Common myeloid progenitor, CD34-positive (primary cell): ENCODE measurements at regions not wholly inside any gene's neighbourhood (a gene's known extent, or its start where the extent isn't known, plus 50 kb on each side); places are given as distances from the start of the nearest gene placed in this dataset.
"Not testable (repeated sequence)": the region's sequence is repeated elsewhere in the genome, so short reads cannot be mapped to it uniquely, and the experiment has no call there.

Experiments used
- CTCF ChIA-PET: fragments of 350-600 bp; sonication (Branson Sonifier 250); formaldehyde crosslinking; loops from one replicate; lab custom pipeline; 2021; ENCODE audit warnings: antibody characterized with exemption; lab: Charles Lee
- POLR2A ChIA-PET: fragments of 350-600 bp; sonication (Branson Sonifier 250); formaldehyde crosslinking; loops from one replicate; lab custom pipeline; 2021; ENCODE audit warnings: antibody characterized with exemption; lab: Charles Lee
- DNase-seq, 3 donors: peaks; one replicate each; pipeline versions ENCODE4 v3.0.0 to v3.0.0-alpha.2; 2013
- H3K27ac ChIP-seq, 2 experiments: 1 replicate in 1 of 2; 2 replicates in 1 of 2; pipeline ENCODE4 v1.7.0; 2013; ENCODE audit warnings: inconsistent platforms in 2 of 2, low read length in 2 of 2, mild to moderate bottlenecking in 2 of 2, low read depth in 1 of 2, moderate library complexity in 1 of 2; ENCODE audit not compliant: severe bottlenecking in 2 of 2, insufficient read depth in 1 of 2, poor library complexity in 1 of 2
- H3K27me3 ChIP-seq, 5 experiments: replicated peaks in 2 of 5; 1 replicate in 3 of 5; 2 replicates in 2 of 5; pipeline versions ENCODE4 v1.6.1 to v1.7.0; 2013; ENCODE audit warnings: low read length in 4 of 5, mild to moderate bottlenecking in 2 of 5, moderate library complexity in 2 of 5, inconsistent platforms in 1 of 5; ENCODE audit not compliant: insufficient read depth in 5 of 5, control insufficient read depth in 4 of 5
- H3K36me3 ChIP-seq, 4 experiments: 1 replicate in 2 of 4; 2 replicates in 2 of 4; pipeline versions ENCODE4 v1.6.1 to v1.7.0; 2013; ENCODE audit warnings: low read length in 3 of 4, control low read depth in 1 of 4, mild to moderate bottlenecking in 1 of 4; ENCODE audit not compliant: control insufficient read depth in 4 of 4, insufficient read depth in 4 of 4
- H3K4me1 ChIP-seq, 4 experiments: 1 replicate in 3 of 4; 2 replicates in 1 of 4; pipeline versions ENCODE4 v1.6.1 to v1.7.1; 2013; ENCODE audit warnings: low read length in 3 of 4, mild to moderate bottlenecking in 3 of 4, control low read depth in 1 of 4, inconsistent platforms in 1 of 4, moderate library complexity in 1 of 4; ENCODE audit not compliant: control insufficient read depth in 4 of 4, insufficient read depth in 4 of 4; ENCODE audit errors: control extremely low read depth in 1 of 4
- H3K4me3 ChIP-seq, 7 experiments: 1 replicate in 4 of 7; 2 replicates in 3 of 7; pipeline versions ENCODE4 v1.5.1 to v1.7.0; 2013; ENCODE audit warnings: mild to moderate bottlenecking in 7 of 7, low read length in 6 of 7, moderate library complexity in 6 of 7, inconsistent platforms in 2 of 7, low read depth in 2 of 7, control low read depth in 1 of 7; ENCODE audit not compliant: insufficient read depth in 4 of 7, control insufficient read depth in 1 of 7; ENCODE audit errors: extremely low read depth in 1 of 7
- H3K9me3 ChIP-seq, 5 experiments: 1 replicate in 4 of 5; 2 replicates in 1 of 5; pipeline versions ENCODE4 v1.6.1 to v1.7.1; 2013; ENCODE audit warnings: low read length in 4 of 5, mild to moderate bottlenecking in 2 of 5, inconsistent platforms in 1 of 5, low read depth in 1 of 5, moderate library complexity in 1 of 5; ENCODE audit not compliant: control insufficient read depth in 4 of 5, insufficient read depth in 2 of 5; ENCODE audit errors: control extremely low read depth in 1 of 5
- WGBS: methylation state at CpG from one replicate; pipeline ENCODE4 v1.1.5; 2013; ENCODE audit not compliant: insufficient coverage; 5-methylcytosine and 5-hydroxymethylcytosine counted together

DNA sequence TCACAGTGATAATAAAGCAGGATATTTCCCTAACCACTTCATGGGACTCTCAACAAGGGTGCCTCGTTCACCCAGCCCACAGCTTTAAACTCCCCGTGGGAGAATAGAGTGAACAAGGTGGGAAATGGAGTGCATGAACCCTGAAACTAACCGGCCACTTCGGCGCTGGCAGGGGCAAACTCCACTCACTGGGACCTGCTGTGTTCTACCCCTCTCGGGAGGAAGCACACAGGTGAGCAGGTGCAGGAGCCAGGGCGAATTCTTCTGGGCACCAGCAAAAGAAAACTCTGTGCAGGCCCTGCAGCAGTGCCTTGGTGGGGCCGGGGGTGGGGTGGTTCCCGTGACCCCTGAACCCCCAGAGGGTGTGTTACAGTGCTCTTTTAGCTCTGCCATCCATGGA, 2029.1 kb upstream of the LRRTM1 start:
- 88% methylated on average over 8 of the region's 9 CpGs for WGBS
- no peak for DNase-seq
- H3K36me3 ChIP-seq: no peaks in the 10 kb centered on the region
- H3K27me3 ChIP-seq: no peaks in the 10 kb centered on the region
- no peaks in the 10 kb centered on the region for H3K9me3 ChIP-seq
- H3K4me1 ChIP-seq: no peaks in the 10 kb centered on the region
- ChIA-PET POLR2A (no interaction called here), CTCF (no interaction called here)
- H3K4me3 ChIP-seq: no peak overlapping the region
- no peak overlapping the region for H3K27ac ChIP-seq

DNA sequence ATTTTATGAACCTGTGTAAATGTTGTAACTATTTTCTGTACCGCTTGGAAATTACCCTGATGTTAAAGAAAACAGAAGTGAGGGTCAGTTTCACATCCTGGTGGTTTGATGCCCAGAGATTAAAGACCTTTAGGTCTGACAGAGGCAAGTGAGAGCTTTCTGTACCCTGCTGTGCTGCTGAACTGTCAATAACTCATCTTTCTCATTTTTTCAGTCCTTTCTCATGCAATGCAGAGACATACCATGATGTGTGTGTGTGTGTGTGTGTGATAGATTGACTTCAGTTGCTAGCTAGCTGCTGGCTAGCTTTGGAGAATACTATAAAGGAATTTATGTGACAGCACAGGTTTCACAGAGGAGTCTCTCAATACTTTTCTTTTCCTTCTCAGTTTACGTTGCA, 2025.6 kb upstream of the LRRTM1 start:
- POLR2A ChIA-PET: no interaction called here
- no peaks in the 10 kb centered on the region for H3K4me1 ChIP-seq
- H3K27ac ChIP-seq: no peak overlapping the region
- no peaks in the 10 kb centered on the region for H3K9me3 ChIP-seq
- CTCF ChIA-PET: no interaction called here
- DNase-seq: no peak
- H3K4me3 ChIP-seq: no peak overlapping the region
- WGBS: 83% methylated on average over 1 of the region's 2 CpGs
- no peaks in the 10 kb centered on the region for H3K36me3 ChIP-seq
- no peaks in the 10 kb centered on the region for H3K27me3 ChIP-seq

DNA sequence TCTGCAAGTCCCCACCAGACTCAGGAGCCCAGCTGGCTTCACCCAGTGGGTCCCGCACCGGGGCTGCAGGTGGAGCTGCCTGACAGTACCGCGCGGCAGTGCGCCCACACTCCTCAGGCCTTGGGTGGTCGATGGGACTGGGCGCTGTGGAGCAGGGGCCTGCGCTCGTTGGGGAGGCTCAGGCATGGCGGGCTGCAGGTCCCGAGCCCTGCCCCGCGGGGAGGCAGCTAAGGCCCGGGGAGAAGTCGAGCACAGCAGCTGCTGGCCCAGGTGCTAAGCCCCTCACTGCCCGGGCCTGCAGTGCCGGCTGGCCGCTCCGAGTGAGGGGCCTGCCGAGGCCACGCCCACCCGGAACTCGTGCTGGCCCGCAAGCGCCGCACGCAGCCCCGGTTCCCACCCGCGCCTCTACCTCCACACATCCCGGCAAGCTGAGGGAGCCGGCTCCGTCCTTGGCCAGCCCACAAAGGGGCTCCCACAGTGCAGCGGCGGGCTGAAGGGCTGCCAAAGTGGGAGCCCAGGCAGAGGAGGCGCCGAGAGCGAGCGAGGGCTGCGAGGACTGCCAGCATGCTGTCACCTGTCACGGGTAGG, 2021.7 kb upstream of the LRRTM1 start:
- H3K27ac ChIP-seq, H3K27me3 ChIP-seq, H3K4me1 ChIP-seq, H3K9me3 ChIP-seq, DNase-seq, CTCF ChIA-PET, H3K4me3 ChIP-seq, POLR2A ChIA-PET, H3K36me3 ChIP-seq: not testable (repeated sequence)
- WGBS: 96% methylated on average over 30 of the region's 42 CpGs

DNA sequence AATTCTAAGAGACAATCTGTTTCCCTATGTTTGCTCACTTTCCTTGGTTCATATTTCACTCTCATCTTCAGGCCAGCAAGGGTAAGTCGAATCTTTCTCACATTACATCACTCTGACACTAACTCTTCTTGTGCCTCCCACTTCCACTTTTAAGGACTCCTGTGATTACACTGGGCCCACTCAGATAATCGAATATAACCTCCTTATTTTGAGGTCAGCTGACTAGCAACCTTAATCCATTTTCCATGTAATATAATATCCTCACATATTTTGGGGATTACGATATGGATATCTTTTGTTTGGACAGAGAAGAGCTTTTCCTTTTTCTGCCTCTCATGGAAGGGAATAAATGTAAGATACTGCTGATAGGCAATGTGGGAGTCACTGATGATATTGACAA, 2015.7 kb upstream of the LRRTM1 start:
- DNase-seq: no peak
- WGBS: 100% methylated on average over 2 of the region's 3 CpGs
- no peaks in the 10 kb centered on the region for H3K27me3 ChIP-seq
- no peaks in the 10 kb centered on the region for H3K36me3 ChIP-seq
- no peaks in the 10 kb centered on the region for H3K9me3 ChIP-seq
- no peaks in the 10 kb centered on the region for H3K4me1 ChIP-seq
- ChIA-PET CTCF (interaction anchor here (0.6 kb wide), 1 partner anchor 67 kb away, joined by 3 read pairs; no protein-coding TSS in a partner anchor), POLR2A (no interaction called here)
- no peak overlapping the region for H3K27ac ChIP-seq
- H3K4me3 ChIP-seq: no peak overlapping the region

- H3K27me3 ChIP-seq: no peaks in the 10 kb centered on the region
- H3K4me3 ChIP-seq: no peak overlapping the region
- ChIA-PET CTCF (no interaction called here), POLR2A (no interaction called here)
- DNase-seq: no peak
- no peak overlapping the region for H3K27ac ChIP-seq
- WGBS: 83% methylated on average over 2 of the region's 4 CpGs
- no peaks in the 10 kb centered on the region for H3K4me1 ChIP-seq
- no peaks in the 10 kb centered on the region for H3K36me3 ChIP-seq
- H3K9me3 ChIP-seq: no peaks in the 10 kb centered on the region
These were observed 2012.5 kb upstream of the LRRTM1 start for GRCh38 chr2:82317012-82317411.

DNA sequence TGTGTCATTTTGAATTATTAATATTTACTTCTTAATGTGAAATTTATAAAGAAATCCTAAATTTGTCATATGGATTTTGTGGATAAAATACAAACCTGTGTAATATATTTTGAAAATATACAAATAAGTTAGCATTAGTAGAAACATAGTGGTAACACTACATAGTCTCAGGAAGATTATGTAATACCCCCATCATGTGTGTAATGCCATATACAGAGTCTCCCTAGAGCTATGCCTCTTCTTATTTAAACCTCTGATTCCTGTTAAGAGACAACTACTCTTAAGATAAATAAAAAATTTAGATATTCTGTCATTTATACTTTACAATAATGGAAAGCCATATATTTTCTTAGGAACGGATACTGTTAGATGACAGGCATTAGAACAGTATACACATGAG, 2012.0 kb upstream of the LRRTM1 start:
- 100% methylated on average over 1 of the region's 1 CpG for WGBS
- Histone ChIP-seq H3K4me1 (no peaks in the 10 kb centered on the region), H3K27ac (no peak overlapping the region), H3K36me3 (no peaks in the 10 kb centered on the region), H3K27me3 (no peaks in the 10 kb centered on the region), H3K9me3 (no peaks in the 10 kb centered on the region), H3K4me3 (no peak overlapping the region)
- DNase-seq: no peak
- ChIA-PET POLR2A (no interaction called here), CTCF (no interaction called here)

GRCh38 chr2:82314836-82315472, 2010.4 kb upstream of the LRRTM1 start:
- Histone ChIP-seq H3K27me3 (no peaks in the 10 kb centered on the region), H3K36me3 (no peaks in the 10 kb centered on the region), H3K4me1 (no peaks in the 10 kb centered on the region), H3K27ac (no peak overlapping the region), H3K4me3 (no peak overlapping the region), H3K9me3 (no peaks in the 10 kb centered on the region)
- ChIA-PET POLR2A (no interaction called here), CTCF (no interaction called here)
- no CpG with 5 or more reads among the region's 1 CpG for WGBS
- DNase-seq: no peak
